DMS 273 (cell line): ENCODE measurements at regions not wholly inside any gene's neighbourhood (a gene's known extent, or its start where the extent isn't known, plus 50 kb on each side); places are given as distances from the start of the nearest gene placed in this dataset.
"Not testable (repeated sequence)": the region's sequence is repeated elsewhere in the genome, so short reads cannot be mapped to it uniquely, and the experiment has no call there.

ENCODE experiments used
- DNase-seq: peaks from one replicate; lab custom pipeline; 2025; ENCODE audit not compliant: unreplicated experiment; lab: John Stamatoyannopoulos, UW

GRCh38 chr9:18066608-18067007 lies 407.3 kb upstream of the ADAMTSL1 start:
- DNase-seq: not testable (repeated sequence)

GRCh38 chr9:18067548-18068120 lies 406.3 kb upstream of the ADAMTSL1 start:
- no peak for DNase-seq

GRCh38 chr9:18068900-18069299 lies 405.1 kb upstream of the ADAMTSL1 start:
- no peak for DNase-seq

- DNase-seq: no peak
These were observed 402.3 kb upstream of the ADAMTSL1 start for GRCh38 chr9:18071651-18072060.

GRCh38 chr9:18073002-18073401 lies 401.0 kb upstream of the ADAMTSL1 start:
- DNase-seq: no peak

- no peak for DNase-seq
These were observed 399.9 kb upstream of the ADAMTSL1 start for GRCh38 chr9:18074041-18074440.

GRCh38 chr9:18075253-18075952 lies 398.6 kb upstream of the ADAMTSL1 start:
- DNase-seq: no peak

- no peak for DNase-seq
These were observed 395.8 kb upstream of the ADAMTSL1 start for GRCh38 chr9:18077941-18078678.

GRCh38 chr9:18092138-18092537 lies 381.8 kb upstream of the ADAMTSL1 start:
- DNase-seq: no peak

GRCh38 chr9:18106006-18106560 lies 367.9 kb upstream of the ADAMTSL1 start:
- no peak for DNase-seq

- DNase-seq: peak; percentile 3
These were observed 364.3 kb upstream of the ADAMTSL1 start for GRCh38 chr9:18109675-18110074.

GRCh38 chr9:18111146-18111545 lies 362.8 kb upstream of the ADAMTSL1 start:
- DNase-seq: no peak

- DNase-seq: no peak
These were observed 359.1 kb upstream of the ADAMTSL1 start for GRCh38 chr9:18114559-18115475.

- no peak for DNase-seq
These were observed 355.7 kb upstream of the ADAMTSL1 start for GRCh38 chr9:18118268-18118667.

- DNase-seq: peak; percentile 64
These were observed 351.8 kb upstream of the ADAMTSL1 start for GRCh38 chr9:18122171-18122570.

- no peak for DNase-seq
These were observed 349.2 kb upstream of the ADAMTSL1 start for GRCh38 chr9:18124760-18125159.

- peak; percentile 35 for DNase-seq
These were observed 347.0 kb upstream of the ADAMTSL1 start for GRCh38 chr9:18126831-18127498.

GRCh38 chr9:18127499-18127875 lies 346.5 kb upstream of the ADAMTSL1 start:
- DNase-seq: peak; percentile 3

GRCh38 chr9:18129809-18130334 lies 344.1 kb upstream of the ADAMTSL1 start:
- DNase-seq: no peak

GRCh38 chr9:18136354-18136994 lies 337.5 kb upstream of the ADAMTSL1 start:
- DNase-seq: no peak
